Heart right ventricle (tissue), 16 donors: ENCODE measurements at regions not wholly inside any gene's neighbourhood (a gene's known extent, or its start where the extent isn't known, plus 50 kb on each side); places are given as distances from the start of the nearest gene placed in this dataset.
A peak's percentile ranks its signal among the peaks of the same experiment; 100 is the strongest.

ENCODE experiments used
- ATAC-seq, 8 donors: fragments of 200-7000 bp; cut with Tn5 transposase; one replicate each; pipeline ENCODE4 v1.9.1; 2020; ENCODE audit warnings: mild to moderate bottlenecking in 8 of 8, moderate library complexity in 8 of 8, moderate number of reproducible peaks in 1 of 8
- DNase-seq, 2 donors: peaks; one replicate each; pipeline ENCODE4 v3.0.0-alpha.2; 2020
- H3K27ac ChIP-seq, 10 donors: fragments of 200-600 bp; sonication (generic) in 2 of 10; one replicate each; pipeline versions ENCODE4 v1.5.0 to v1.8.0; 2020 to 2022; ENCODE audit warnings: mild to moderate bottlenecking in 3 of 10
- H3K27me3 ChIP-seq, 7 donors: fragments of 200-600 bp; one replicate each; pipeline ENCODE4 v1.8.0; 2021 to 2022; ENCODE audit warnings: mild to moderate bottlenecking in 2 of 7
- H3K36me3 ChIP-seq, 9 donors: fragments of 200-600 bp; sonication (generic) in 1 of 9; one replicate each; pipeline versions ENCODE4 v1.5.0 to v1.8.0; 2020 to 2022; ENCODE audit warnings: mild to moderate bottlenecking in 2 of 9
- H3K4me1 ChIP-seq, 9 donors: fragments of 200-600 bp; sonication (generic) in 1 of 9; one replicate each; pipeline versions ENCODE4 v1.5.0 to v1.8.0; 2020 to 2022; ENCODE audit warnings: mild to moderate bottlenecking in 4 of 9
- H3K4me3 ChIP-seq, 10 donors: fragments of 200-600 bp; sonication (generic) in 2 of 10; one replicate each; pipeline versions ENCODE4 v1.5.0 to v1.8.0; 2020 to 2022; ENCODE audit warnings: mild to moderate bottlenecking in 7 of 10, moderate library complexity in 2 of 10
- H3K9me3 ChIP-seq, 11 donors: fragments of 200-600 bp in 10 of 11; sonication (generic) in 2 of 11; one replicate each; pipeline versions ENCODE4 v1.5.0 to v1.8.0; 2013 to 2022; ENCODE audit warnings: mild to moderate bottlenecking in 2 of 11, control low read depth in 1 of 11, moderate library complexity in 1 of 11
- WGBS, 2 donors: extraction: QIAGEN DNeasy Blood & Tissue Kit; methylation state at CpG; one replicate each; pipeline ENCODE4 v1.1.7; 2013; ENCODE audit warnings: inconsistent platforms in 1 of 2; 5-methylcytosine and 5-hydroxymethylcytosine counted together
- intact Hi-C, 10 donors: fragments of 100-400 bp; cut with DNase I; formaldehyde crosslinking; loops; one replicate each; pipeline versions ENCODE4 v1.11.1 to v1.14.2; 2022
- TF ChIP-seq, protein P1 (sequence below), 9 donors: fragments of 200-600 bp; sonication (generic) in 2 of 9; IDR thresholded peaks; one replicate each; pipeline versions ENCODE4 v1.5.0 to v1.8.0; 2021 to 2022; ENCODE audit warnings: antibody characterized with exemption in 9 of 9, mild to moderate bottlenecking in 5 of 9, moderate library complexity in 1 of 9
- donor health status: Arrhythmogenic right ventricular cardiomyopathy.
- donor health status: ischemic (EF 13 %, LVEDD 7.1; RV severe dilation, severe dysfunction).
- donor health status: healthy with polysubstance abuse.
- donor health status: DM: no; HTN: yes; CAD: no.
- donor health status: DM: no; HTN: no; CAD: no.
- donor health status: ischemic (EF 25% LVEDD 6.9; RV normal size, moderate dysfunction).
- donor health status: ischemic (EF 25% LVEDD 5.7; RV mildly dilated, moderate dysfunction).
- donor health status: healthy.
- donor health status: DM: yes; HTN: yes; CAD: no.
- donor health status: Ischemic cardiomyopathy.
- donor health status: ischemic (EF 35%, LVEDD 5.7; RV mildly dilated, moderate dysfunction).
- donor health status: nonischemic (EF 11% LVEDD 7.7; RV severe dilation, severe dysfunction).
- donor health status: DM: yes; HTN: yes; CAD: no.
- donor health status: PGD.
- donor health status: ischemic (EF 29% LVEDD 5.4; RV normal size, mild dysfunction).
- donor health status: nonischemic (EF 23%, LVEDD 6.1; RV moderate dilation, normal function).

- Histone ChIP-seq H3K9me3 (peaks cover 0 to 6% (median 0%) of the 10 kb centered on the region in 11 donors), H3K36me3 (no peaks in the 10 kb centered on the region), H3K27ac (no peak overlapping the region), H3K4me3 (no peak overlapping the region), H3K4me1 (no peaks in the 10 kb centered on the region), H3K27me3 (no peaks in the 10 kb centered on the region)
- TF ChIP-seq, protein P1, sequence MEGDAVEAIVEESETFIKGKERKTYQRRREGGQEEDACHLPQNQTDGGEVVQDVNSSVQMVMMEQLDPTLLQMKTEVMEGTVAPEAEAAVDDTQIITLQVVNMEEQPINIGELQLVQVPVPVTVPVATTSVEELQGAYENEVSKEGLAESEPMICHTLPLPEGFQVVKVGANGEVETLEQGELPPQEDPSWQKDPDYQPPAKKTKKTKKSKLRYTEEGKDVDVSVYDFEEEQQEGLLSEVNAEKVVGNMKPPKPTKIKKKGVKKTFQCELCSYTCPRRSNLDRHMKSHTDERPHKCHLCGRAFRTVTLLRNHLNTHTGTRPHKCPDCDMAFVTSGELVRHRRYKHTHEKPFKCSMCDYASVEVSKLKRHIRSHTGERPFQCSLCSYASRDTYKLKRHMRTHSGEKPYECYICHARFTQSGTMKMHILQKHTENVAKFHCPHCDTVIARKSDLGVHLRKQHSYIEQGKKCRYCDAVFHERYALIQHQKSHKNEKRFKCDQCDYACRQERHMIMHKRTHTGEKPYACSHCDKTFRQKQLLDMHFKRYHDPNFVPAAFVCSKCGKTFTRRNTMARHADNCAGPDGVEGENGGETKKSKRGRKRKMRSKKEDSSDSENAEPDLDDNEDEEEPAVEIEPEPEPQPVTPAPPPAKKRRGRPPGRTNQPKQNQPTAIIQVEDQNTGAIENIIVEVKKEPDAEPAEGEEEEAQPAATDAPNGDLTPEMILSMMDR (IDR thresholded peaks at IDR 0.05) = no peak
- intact Hi-C loops = no loop called here
- DNase-seq (no peak), ATAC-seq (no peak)
- 70 to 91% methylated on average over 2 of the region's 2 CpGs for WGBS, 2 donors
Measured at GRCh38 chr11:23103416-23103815, 243.1 kb upstream of the CCDC179 start.

DNA sequence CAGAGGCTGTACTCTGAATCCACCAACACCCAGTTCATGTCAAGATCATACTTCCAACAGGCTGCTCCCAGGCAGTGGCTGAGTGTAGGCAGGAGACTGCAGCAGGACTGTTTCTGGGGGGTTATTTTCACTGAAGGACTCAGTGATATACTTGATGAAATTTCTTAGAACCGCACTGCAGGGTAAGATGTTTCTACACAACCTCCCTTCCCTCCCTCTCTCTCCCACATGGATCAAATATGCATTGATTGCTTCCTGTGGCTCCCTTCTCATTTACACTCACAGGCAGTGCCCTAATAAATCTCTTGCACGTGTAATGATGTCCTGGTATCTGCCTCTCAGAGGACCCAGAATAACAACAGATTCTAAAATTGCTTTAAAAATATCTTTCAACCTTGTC is 251.3 kb upstream of the CCDC179 start:
- Histone ChIP-seq H3K27ac (no peak overlapping the region), H3K27me3 (no peaks in the 10 kb centered on the region), H3K9me3 (peaks cover 0 to 5% (median 0%) of the 10 kb centered on the region in 11 donors), H3K36me3 (no peaks in the 10 kb centered on the region), H3K4me1 (no peaks in the 10 kb centered on the region), H3K4me3 (no peak overlapping the region)
- TF ChIP-seq, protein P1 (IDR thresholded peaks at IDR 0.05) = no peak
- 58 to 65% methylated on average over 2 of the region's 2 CpGs for WGBS, 2 donors
- no peak for ATAC-seq
- intact Hi-C loops = no loop called here
- no peak for DNase-seq

- Histone ChIP-seq H3K27me3 (no peaks in the 10 kb centered on the region), H3K4me1 (no peaks in the 10 kb centered on the region), H3K9me3 (peaks cover 0 to 12% (median 0%) of the 10 kb centered on the region in 11 donors), H3K4me3 (no peak overlapping the region), H3K27ac (no peak overlapping the region), H3K36me3 (no peaks in the 10 kb centered on the region)
- TF ChIP-seq, protein P1 (IDR thresholded peaks at IDR 0.05) = no peak
- ATAC-seq = no peak
- no peak for DNase-seq
- intact Hi-C loops = no loop called here
- WGBS, 2 donors = 69 to 70% methylated on average over 4 of the region's 4 CpGs
Measured at GRCh38 chr11:23112390-23112789, 252.1 kb upstream of the CCDC179 start.

DNA sequence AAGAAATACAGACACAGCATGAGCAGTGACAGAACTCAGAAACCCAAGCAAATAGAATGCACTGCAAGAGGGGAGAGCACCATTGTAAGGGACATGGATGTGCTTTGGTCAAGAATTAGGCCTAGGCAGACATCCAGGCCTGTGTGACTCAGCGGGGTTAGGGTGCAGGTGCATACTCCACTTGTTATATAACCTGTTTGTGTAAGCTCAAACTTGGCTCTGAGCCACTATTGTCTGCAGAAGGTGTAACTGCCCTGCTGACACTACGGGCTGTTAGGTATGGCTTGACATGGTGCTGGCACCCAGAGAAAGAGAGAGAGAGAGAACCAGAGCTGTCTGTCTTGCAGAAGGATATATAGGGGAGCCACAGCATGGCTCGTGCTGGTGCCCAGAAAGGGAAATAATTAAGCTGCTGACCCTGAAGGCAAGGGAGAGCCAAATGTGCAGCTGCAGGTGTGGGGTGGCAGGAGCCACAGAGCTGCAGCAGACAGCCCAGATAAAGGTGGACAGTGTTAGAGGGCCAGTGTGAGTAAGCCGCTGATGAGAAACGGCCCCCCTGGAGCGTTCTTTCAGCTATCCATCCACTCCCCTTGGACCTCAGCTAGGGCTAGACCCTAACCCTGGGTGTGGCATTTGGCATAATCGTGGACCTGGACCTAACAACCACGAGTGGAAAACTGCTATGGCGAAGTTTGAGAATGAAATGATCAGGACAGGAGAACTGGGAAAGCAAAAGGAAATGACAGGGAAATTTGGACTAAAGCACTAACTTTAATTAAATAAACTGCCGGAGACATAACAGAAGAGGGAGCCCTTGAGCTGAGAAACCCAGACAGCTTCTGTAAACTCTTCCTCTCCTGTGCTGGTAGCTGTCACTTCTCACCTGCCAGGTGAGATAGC is 253.0 kb upstream of the CCDC179 start:
- no peaks in the 10 kb centered on the region for H3K27me3 ChIP-seq
- H3K27ac ChIP-seq = no peak overlapping the region
- H3K4me1 ChIP-seq = no peaks in the 10 kb centered on the region
- no peaks in the 10 kb centered on the region for H3K36me3 ChIP-seq
- 32 to 38% methylated on average over 10 of the region's 10 CpGs for WGBS, 2 donors
- peaks cover 0 to 12% (median 0%) of the 10 kb centered on the region in 11 donors for H3K9me3 ChIP-seq
- ATAC-seq = no peak
- DNase-seq = no peak
- intact Hi-C loops = no loop called here
- TF ChIP-seq, protein P1 (IDR thresholded peaks at IDR 0.05) = peak in 7 of 9 donors; percentile 33 to 52 (median 46)
- no peak overlapping the region for H3K4me3 ChIP-seq
